Aorta (tissue), 5 donors: ENCODE measurements at regions not wholly inside any gene's neighbourhood (a gene's known extent, or its start where the extent isn't known, plus 50 kb on each side); places are given as distances from the start of the nearest gene placed in this dataset.
"Not testable (repeated sequence)": the region's sequence is repeated elsewhere in the genome, so short reads cannot be mapped to it uniquely, and the experiment has no call there.

Experiments
- ATAC-seq: fragments of 200-7000 bp; cut with Tn5 transposase; one replicate; pipeline ENCODE4 v1.9.1; 2022; ENCODE audit warnings: moderate library complexity; ENCODE audit not compliant: low FRiP score
- DNase-seq, 2 donors: peaks; one replicate each; pipeline ENCODE4 v3.0.0-alpha.2; 2020
- H3K27ac ChIP-seq, 2 donors: one replicate each; pipeline ENCODE4 v1.5.1; 2013; ENCODE audit warnings: low read length in 2 of 2, mild to moderate bottlenecking in 2 of 2, moderate library complexity in 2 of 2, control low read depth in 1 of 2, inconsistent platforms in 1 of 2, low read depth in 1 of 2
- H3K27me3 ChIP-seq, 2 donors: one replicate each; pipeline ENCODE4 v1.6.1; 2013; ENCODE audit warnings: control low read depth in 1 of 2, low read length in 1 of 2, mild to moderate bottlenecking in 1 of 2, moderate library complexity in 1 of 2; ENCODE audit not compliant: insufficient read depth in 2 of 2, control insufficient read depth in 1 of 2
- H3K36me3 ChIP-seq, 2 donors: one replicate each; pipeline ENCODE4 v1.6.1; 2013; ENCODE audit warnings: control low read depth in 1 of 2, low read length in 1 of 2, mild to moderate bottlenecking in 1 of 2; ENCODE audit not compliant: insufficient read depth in 2 of 2, control insufficient read depth in 1 of 2
- H3K4me1 ChIP-seq, 2 donors: one replicate each; pipeline ENCODE4 v1.6.1; 2013; ENCODE audit warnings: low read length in 2 of 2, control low read depth in 1 of 2, mild to moderate bottlenecking in 1 of 2, moderate library complexity in 1 of 2; ENCODE audit not compliant: insufficient read depth in 2 of 2, control insufficient read depth in 1 of 2
- H3K4me3 ChIP-seq, 2 donors: one replicate each; pipeline ENCODE4 v1.5.1; 2013; ENCODE audit warnings: low read length in 2 of 2, control low read depth in 1 of 2, mild to moderate bottlenecking in 1 of 2
- H3K9me3 ChIP-seq: one replicate; pipeline ENCODE4 v1.6.1; 2013; ENCODE audit warnings: mild to moderate bottlenecking, low read length; ENCODE audit not compliant: control insufficient read depth
- WGBS, 2 donors: extraction: QIAGEN DNeasy Blood & Tissue Kit; methylation state at CpG; one replicate each; pipeline ENCODE4 v1.1.7; 2013; 5-methylcytosine and 5-hydroxymethylcytosine counted together
- intact Hi-C, 2 donors: fragments of 100-400 bp; cut with DNase I; formaldehyde crosslinking; loops; one replicate each; pipeline versions ENCODE4 v1.14.2 to v1.15.0; 2022
- donor health status: healthy with polysubstance abuse.
- donor health status: Bipolar disorder and iron deficiency.
- donor health status: DM: no; HTN: no; CAD: no.
- donor health status: DM: no; HTN: no; CAD: no.
- donor health status: DM: yes; HTN: yes; CAD: no.

DNA sequence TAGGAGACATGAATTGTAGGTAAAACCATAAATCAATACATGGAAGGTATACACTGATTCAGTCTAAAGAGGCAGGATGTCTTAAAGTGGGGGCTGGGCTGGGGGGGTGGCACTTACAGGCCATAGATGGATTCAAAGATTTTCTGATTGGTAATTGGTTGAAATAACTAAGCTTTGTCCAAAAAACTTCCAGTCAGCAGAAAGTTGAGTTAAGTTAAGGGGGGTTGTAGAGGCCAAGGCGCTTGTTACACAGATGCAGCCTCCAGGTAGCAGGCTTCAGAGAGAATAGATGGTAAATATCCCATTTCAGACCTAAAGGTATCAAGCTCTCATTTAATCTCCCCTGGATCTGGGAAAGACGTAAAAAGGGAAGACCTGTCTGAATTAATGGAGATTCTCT, 233.6 kb upstream of the NRXN1 start:
- H3K27me3 ChIP-seq, result no peaks in the 10 kb centered on the region
- no peak overlapping the region for H3K4me3 ChIP-seq
- H3K27ac ChIP-seq, result no peak overlapping the region
- ATAC-seq (no peak), DNase-seq (no peak)
- intact Hi-C loops, result no loop called here
- 92 to 94% methylated on average over 2 of the region's 2 CpGs for WGBS, 2 donors
- H3K36me3 ChIP-seq, result no peaks in the 10 kb centered on the region
- no peaks in the 10 kb centered on the region for H3K9me3 ChIP-seq
- no peaks in the 10 kb centered on the region for H3K4me1 ChIP-seq

DNA sequence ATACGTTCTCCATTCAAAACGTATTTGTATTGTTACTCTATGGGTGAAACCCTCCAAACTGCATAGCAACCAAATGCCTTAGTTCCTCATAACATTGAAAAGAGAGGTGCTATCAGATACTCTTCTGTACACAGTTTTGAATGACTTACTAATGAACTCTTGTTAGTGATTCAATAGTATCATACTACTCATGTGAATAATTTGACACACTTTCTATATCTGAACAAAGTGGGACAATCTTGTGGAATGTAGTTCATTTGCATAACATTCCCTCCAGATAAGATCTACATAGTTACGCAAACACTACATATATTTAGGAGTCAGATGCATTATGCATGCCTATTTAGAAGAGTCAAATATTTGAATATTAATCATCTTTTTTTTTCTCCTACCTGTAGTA, 232.0 kb upstream of the NRXN1 start:
- DNase-seq (no peak), ATAC-seq (no peak)
- Histone ChIP-seq H3K27me3 (no peaks in the 10 kb centered on the region), H3K4me3 (no peak overlapping the region), H3K27ac (no peak overlapping the region), H3K36me3 (no peaks in the 10 kb centered on the region), H3K9me3 (no peaks in the 10 kb centered on the region), H3K4me1 (no peaks in the 10 kb centered on the region)
- intact Hi-C loops, result no loop called here
- WGBS, 2 donors, result 77 to 85% methylated on average over 3 of the region's 3 CpGs

DNA sequence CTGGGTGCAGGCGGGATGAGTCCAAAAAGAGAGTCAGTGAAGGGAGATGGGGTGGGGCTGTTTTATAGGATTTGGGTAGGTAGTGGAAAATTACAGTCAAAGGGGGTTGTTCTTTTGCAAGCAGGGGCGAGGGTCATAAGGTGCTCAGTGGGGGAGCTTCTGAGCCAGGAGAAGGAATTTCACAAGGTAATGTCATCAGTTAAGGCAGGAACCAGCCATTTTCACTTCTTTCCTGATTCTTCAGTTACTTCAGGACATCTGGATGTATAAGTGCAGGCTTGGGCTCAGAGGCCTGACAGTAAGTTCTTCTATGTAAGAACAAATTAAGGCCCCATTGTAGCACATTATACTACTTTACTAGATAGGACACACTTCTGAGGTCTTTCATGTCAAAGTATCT, 231.2 kb upstream of the NRXN1 start:
- H3K4me3 ChIP-seq, intact Hi-C loops: not testable (repeated sequence)

DNA sequence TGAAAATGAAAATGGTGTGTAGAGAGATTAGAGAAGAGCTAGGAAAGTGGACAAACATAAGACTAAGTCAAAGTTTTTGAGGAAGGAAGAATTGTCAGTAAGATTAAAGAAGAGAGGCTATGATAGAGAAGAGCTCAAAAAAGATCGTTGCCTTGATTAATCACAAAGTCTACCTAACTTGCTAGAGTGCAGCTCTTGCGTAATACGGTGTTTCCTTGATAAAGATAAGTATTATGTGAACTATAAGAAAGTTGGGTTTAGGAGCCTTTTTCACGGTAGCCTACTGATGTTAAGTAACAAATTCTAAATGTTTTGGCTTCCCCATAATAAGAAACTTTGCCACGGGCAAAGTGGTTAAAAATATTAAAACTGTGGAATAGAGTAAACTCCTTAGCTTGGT, 226.4 kb upstream of the NRXN1 start:
- ATAC-seq (no peak), DNase-seq (no peak)
- Histone ChIP-seq H3K36me3 (no peaks in the 10 kb centered on the region), H3K27ac (no peak overlapping the region), H3K27me3 (no peaks in the 10 kb centered on the region), H3K9me3 (no peaks in the 10 kb centered on the region), H3K4me1 (no peaks in the 10 kb centered on the region), H3K4me3 (no peak overlapping the region)
- WGBS, 2 donors, result 87 to 88% methylated on average over 5 of the region's 5 CpGs
- intact Hi-C loops, result no loop called here

More for the DNA sequence above, 231.2 kb upstream of the NRXN1 start:
- ATAC-seq, H3K27me3 ChIP-seq, H3K27ac ChIP-seq, H3K4me1 ChIP-seq, H3K9me3 ChIP-seq, DNase-seq, H3K36me3 ChIP-seq: not testable (repeated sequence)
- WGBS, 2 donors, result 67 to 77% methylated on average over 2 of the region's 2 CpGs

DNA sequence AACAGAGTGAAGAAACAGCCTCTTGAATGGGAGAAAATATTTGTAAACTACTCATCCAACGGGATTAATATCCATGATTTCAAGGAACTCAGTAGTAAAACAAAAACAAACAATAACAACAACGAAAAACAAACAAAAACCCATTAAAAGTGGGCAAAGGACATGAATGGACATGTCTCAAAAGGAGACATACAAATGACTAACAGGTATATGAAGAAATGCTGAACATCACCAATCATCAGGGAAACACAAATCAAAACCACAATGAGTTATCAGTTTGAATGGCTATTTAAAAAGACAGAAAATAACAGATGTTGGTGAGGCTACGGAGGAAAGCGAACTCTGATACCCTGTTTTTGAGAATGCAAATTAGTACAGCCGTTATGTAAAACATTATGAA, 224.8 kb upstream of the NRXN1 start:
- H3K9me3 ChIP-seq, result no peaks in the 10 kb centered on the region
- no peak overlapping the region for H3K4me3 ChIP-seq
- H3K27ac ChIP-seq, result no peak overlapping the region
- H3K36me3 ChIP-seq, result no peaks in the 10 kb centered on the region
- intact Hi-C loops, result no loop called here
- ATAC-seq, result no peak
- H3K27me3 ChIP-seq, result no peaks in the 10 kb centered on the region
- WGBS, 2 donors, result 88% methylated on average over 5 of the region's 5 CpGs
- H3K4me1 ChIP-seq, result no peaks in the 10 kb centered on the region
- no peak for DNase-seq

DNA sequence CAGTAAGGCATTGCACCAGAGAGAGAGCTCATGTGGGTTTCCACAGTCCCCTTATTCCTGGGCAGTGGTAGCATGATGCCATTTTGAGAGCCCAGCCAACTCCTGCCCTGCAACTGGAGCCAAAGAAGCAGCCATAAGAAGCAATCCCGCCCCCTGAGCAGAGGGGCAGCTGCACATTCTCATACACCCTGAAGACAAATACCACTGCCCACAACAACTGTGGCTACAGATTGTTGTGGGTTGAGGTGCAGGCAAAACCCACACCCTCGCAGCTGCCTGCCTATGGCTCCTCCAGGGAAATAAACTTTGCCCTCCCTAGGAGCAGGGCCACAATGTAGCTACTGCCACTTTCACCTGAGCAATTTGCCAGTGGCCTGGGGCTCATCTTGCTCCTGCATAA, 219.4 kb upstream of the NRXN1 start:
- intact Hi-C loops, result no loop called here
- DNase-seq, result no peak
- Histone ChIP-seq H3K27ac (no peak overlapping the region), H3K9me3 (no peaks in the 10 kb centered on the region), H3K36me3 (no peaks in the 10 kb centered on the region), H3K27me3 (no peaks in the 10 kb centered on the region), H3K4me1 (no peaks in the 10 kb centered on the region), H3K4me3 (no peak overlapping the region)
- whole genome bisulfite sequencing, 2 donors, result 80 to 87% methylated on average over 2 of the region's 2 CpGs
- ATAC-seq, result no peak

DNA sequence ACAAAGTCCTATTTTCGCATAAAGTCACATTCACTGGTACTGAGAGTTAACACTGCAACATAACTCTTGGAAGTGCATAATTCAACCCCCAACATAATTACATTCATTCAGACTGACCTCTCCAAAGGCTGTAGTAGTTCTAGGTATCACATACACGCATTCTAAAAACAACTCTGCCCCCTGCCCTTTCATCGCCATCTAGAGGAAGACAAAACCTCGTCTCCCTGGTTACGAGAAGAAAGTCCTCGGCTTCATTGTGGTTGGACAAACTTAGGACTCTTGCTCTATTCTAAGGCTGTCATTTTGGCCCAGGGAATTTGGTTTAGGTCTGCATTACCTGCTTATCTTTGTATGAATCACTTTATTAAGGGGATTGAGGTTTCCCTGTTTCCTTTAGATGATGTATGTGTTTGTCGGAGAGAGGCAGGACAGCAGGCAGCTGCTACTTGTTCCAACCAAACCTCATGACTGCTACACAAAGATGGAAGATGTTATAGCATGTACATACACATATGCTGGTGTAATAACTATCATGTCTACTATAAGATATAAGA, 215.4 kb upstream of the NRXN1 start:
- no peak overlapping the region for H3K27ac ChIP-seq
- H3K27me3 ChIP-seq, result no peaks in the 10 kb centered on the region
- H3K4me1 ChIP-seq, result no peaks in the 10 kb centered on the region
- 85 to 86% methylated on average over 7 of the region's 7 CpGs for WGBS, 2 donors
- H3K9me3 ChIP-seq, result no peaks in the 10 kb centered on the region
- DNase-seq (no peak), ATAC-seq (no peak)
- no peak overlapping the region for H3K4me3 ChIP-seq
- intact Hi-C loops, result no loop called here
- H3K36me3 ChIP-seq, result no peaks in the 10 kb centered on the region

DNA sequence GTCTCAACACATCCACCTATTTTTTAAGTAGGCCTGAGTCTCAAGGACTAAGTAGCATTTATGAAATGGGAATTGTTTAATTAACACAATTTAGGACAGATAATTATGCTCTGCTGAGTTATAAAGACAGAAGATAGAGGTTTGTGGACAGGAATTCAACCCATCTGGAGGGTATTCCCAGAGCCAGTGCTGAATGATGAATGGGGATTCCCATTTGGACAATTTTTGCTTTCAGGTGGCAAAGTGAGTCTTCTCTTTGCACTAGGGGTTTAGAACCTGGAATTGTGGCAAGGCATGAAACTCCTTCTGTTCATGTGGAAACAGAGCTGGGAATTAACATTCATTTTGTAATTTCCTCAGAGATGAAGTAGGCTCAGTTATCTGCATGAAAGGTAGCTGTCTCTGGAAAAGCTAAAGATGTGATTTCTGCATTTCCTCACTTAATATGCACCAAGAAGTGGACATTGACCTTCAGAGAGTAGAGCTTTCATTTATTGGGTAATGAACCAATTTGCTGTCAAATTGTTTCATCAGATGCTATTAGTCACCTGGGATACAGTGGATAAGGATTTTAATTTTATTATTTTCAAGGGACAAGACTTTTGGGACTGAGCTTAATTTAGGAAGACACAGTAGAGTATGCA, 212.1 kb upstream of the NRXN1 start:
- H3K36me3 ChIP-seq, result no peaks in the 10 kb centered on the region
- H3K9me3 ChIP-seq, result no peaks in the 10 kb centered on the region
- H3K27me3 ChIP-seq, result no peaks in the 10 kb centered on the region
- no peak overlapping the region for H3K27ac ChIP-seq
- DNase-seq, result no peak
- intact Hi-C loops, result no loop called here
- no peak overlapping the region for H3K4me3 ChIP-seq
- no peak for ATAC-seq
- no peaks in the 10 kb centered on the region for H3K4me1 ChIP-seq

DNA sequence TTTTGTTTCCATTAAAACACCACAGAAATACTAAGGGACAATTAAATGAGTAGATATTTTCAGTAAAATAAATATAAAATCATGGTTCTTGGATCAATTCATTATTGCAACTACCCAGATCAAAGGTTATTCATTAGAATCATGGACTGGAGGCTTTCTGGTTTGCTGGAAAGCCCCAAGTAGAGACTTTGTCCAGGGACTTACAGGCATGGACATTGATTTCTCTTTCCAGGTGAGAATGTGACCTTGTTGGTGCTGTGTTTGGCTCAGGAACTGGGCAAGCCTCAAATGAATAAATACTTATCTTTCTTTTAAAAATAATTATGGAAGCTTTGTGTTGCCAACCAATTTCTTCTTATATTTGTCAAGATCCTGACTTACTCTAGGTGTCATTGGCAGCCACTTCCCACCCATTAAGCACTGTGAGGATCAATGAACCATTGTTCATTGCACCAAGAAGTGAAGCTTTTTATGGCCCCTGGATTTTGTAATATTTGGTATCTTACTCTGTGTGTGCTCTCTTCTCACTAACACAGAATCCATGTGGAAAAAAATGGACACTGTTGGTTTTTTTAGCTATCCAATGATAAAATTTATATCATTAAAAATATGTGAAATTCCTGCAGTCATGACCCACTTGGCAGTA, 205.8 kb upstream of the NRXN1 start:
- Histone ChIP-seq H3K4me3 (no peak overlapping the region), H3K4me1 (no peaks in the 10 kb centered on the region), H3K27me3 (no peaks in the 10 kb centered on the region), H3K36me3 (no peaks in the 10 kb centered on the region), H3K27ac (no peak overlapping the region), H3K9me3 (no peaks in the 10 kb centered on the region)
- DNase-seq, result no peak
- no peak for ATAC-seq
- intact Hi-C loops, result no loop called here
